DMS53 treated with DMSO at 0.1 percent for 48 hours (cell line): ENCODE measurements at regions not wholly inside any gene's neighbourhood (a gene's known extent, or its start where the extent isn't known, plus 50 kb on each side); places are given as distances from the start of the nearest gene placed in this dataset.

Experiments used
- DNase-seq: peaks from one replicate; lab custom pipeline; 2025; ENCODE audit not compliant: unreplicated experiment; lab: John Stamatoyannopoulos, UW

DNA sequence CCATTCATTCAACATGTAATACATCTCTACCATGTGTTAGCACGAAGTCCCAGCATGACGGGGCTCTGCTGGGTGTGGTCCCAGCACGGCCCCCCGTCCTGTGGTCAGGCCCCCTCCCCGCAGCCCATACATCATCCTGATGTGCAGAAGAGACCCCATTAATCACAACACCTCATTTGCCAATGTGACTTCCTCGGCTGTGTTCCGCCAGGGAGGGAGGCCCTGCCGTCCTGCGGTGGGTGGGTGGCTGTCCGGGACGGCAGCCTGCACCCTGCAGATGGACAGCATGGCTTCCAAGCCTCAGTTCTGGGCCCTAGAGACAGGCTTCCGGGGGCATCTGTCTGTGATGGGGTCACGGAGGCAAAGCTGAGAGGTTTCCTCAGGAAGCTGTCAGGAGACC lies 254.0 kb downstream of the CYP26B1 start:
- DNase-seq: no peak

GRCh38 chr2:71892896-71893295 lies 254.8 kb downstream of the CYP26B1 start:
- no peak for DNase-seq

DNA sequence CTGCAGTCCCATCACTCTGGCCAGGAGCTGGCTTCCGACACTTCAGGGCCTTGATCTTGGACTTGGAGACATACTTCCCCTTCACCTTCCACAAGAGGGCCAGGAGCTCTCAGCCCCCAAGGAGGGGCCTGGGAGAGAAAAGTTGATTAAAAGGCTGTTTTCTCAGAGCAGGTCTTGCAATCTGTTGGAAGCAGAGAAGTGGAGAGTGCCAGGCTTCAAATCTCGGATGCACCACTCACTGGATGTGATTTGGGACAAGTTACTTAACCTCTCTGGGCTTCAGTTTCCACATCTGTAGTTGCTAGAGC lies 255.3 kb downstream of the CYP26B1 start:
- DNase-seq: no peak

GRCh38 chr2:71891719-71892422 lies 255.8 kb downstream of the CYP26B1 start:
- no peak for DNase-seq

- no peak for DNase-seq
Measured at GRCh38 chr2:71891155-71891554, 256.5 kb downstream of the CYP26B1 start.

- no peak for DNase-seq
Measured at GRCh38 chr2:71889759-71890684, 257.6 kb downstream of the CYP26B1 start.

GRCh38 chr2:71888751-71889445 lies 258.8 kb downstream of the CYP26B1 start:
- no peak for DNase-seq

DNA sequence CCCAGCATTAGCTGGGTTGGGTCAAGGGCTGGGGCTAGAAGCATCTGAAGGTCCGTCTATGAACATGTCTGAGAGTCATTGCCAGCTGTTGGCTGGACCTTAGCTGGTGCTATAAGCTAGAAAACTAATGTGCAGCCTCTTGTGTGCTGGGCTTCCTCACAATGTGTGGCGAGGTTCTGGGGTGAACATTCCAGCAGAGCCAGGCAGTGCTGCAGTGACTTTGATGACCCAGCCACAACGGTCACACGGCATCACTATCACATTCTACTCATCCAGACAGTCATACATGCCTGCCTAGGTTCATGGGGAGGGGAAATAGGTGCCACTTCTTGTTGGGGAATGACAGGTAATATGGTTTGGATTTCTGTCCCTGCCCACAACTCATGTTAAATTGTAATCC lies 260.5 kb downstream of the CYP26B1 start:
- DNase-seq: no peak

- no peak for DNase-seq
Measured at GRCh38 chr2:71886241-71886640, 261.4 kb downstream of the CYP26B1 start.

GRCh38 chr2:71884303-71885042 lies 263.2 kb downstream of the CYP26B1 start:
- no peak for DNase-seq

GRCh38 chr2:71882949-71883472 lies 264.7 kb downstream of the CYP26B1 start:
- peak; percentile 32 for DNase-seq

- DNase-seq: no peak
Measured at GRCh38 chr2:71882236-71882946, 265.3 kb downstream of the CYP26B1 start.

DNA sequence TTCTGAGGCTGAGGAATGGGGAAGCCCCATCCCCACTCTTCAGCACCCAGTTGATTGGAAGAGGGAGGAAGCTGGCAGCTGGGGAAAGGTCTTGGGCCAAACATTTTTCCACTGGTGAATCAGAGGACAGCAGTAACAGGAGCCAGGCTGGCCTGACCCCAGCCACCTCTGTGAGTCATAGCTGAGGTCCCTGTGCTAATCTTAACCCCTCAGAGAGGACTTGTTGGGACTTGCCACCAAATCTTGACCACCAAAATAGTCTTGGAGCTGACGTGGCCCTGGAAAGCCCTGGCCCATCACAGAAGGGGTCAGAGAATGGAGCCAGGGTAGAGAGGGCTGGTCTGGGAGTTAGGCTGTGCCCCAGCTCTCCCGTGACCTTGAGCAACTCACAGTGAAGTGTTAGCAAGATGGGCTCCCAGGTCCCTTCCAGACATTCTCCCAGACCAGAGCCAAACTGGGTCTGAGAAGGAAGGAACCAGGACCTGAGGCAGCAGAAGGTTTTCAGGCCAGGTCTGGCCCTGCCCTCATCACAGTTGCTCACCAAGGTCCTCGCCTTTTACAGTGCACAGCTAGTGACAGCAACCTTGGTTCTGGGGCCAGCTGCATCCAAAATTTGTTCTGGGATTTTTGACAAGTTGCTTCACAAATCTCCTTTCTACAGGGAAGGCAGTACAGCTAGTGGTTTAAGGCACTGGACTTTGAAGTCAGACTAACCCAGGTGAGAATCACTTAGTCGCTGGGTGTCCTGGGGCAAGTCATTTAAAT lies 266.6 kb downstream of the CYP26B1 start:
- DNase-seq: no peak

- DNase-seq: no peak
Measured at GRCh38 chr2:71880287-71880686, 267.4 kb downstream of the CYP26B1 start.

- DNase-seq: no peak
Measured at GRCh38 chr2:71879509-71880184, 268.0 kb downstream of the CYP26B1 start.

- DNase-seq: no peak
Measured at GRCh38 chr2:71878626-71879508, 268.8 kb downstream of the CYP26B1 start.

DNA sequence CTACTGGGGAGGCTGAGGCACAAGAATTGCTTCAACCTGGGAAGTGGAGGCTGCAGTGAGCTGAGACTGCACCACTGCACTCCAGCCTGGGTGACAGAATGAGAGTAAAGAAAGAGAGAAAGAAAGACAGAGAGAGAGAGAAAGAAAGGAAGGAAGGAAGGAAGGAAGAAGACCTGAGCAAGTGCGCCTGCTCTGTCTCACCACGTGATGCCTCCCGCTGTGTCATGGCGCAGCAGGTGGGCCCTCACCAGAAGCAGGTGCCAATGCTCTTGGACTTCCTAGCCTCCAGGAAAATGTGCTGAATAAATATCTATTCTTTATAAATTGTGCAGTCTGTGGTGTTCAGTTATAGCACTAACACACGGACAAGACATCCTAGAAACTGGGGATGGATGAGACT lies 270.0 kb downstream of the CYP26B1 start:
- no peak for DNase-seq
